Testis (tissue), 2 donors: ENCODE measurements at regions not wholly inside any gene's neighbourhood (a gene's known extent, or its start where the extent isn't known, plus 50 kb on each side); places are given as distances from the start of the nearest gene placed in this dataset.

Source experiments
- DNase-seq: peaks from one replicate; pipeline ENCODE4 v3.0.0-alpha.2; 2019
- H3K27ac ChIP-seq, 2 donors: fragments of 200-600 bp; sonication (generic); one replicate each; pipeline ENCODE4 v1.5.1; 2019
- H3K27me3 ChIP-seq: fragments of 200-600 bp; sonication (generic); one replicate; pipeline ENCODE4 v1.5.1; 2019
- H3K36me3 ChIP-seq: fragments of 200-600 bp; sonication (generic); one replicate; pipeline ENCODE4 v1.5.1; 2017; ENCODE audit warnings: low read depth; ENCODE audit errors: missing control alignments
- H3K4me1 ChIP-seq: fragments of 200-600 bp; sonication (generic); one replicate; pipeline ENCODE4 v1.5.1; 2019
- H3K4me3 ChIP-seq, 2 donors: fragments of 200-600 bp; sonication (generic); one replicate each; pipeline ENCODE4 v1.5.1; 2017 to 2019
- H3K9me3 ChIP-seq: fragments of 200-600 bp; sonication (generic); one replicate; pipeline ENCODE4 v1.5.1; 2017
- CTCF ChIP-seq, 3 experiments: fragments of 450-650 bp in 2 of 3; fragments of 200-600 bp in 1 of 3; sonication (generic) in 1 of 3; IDR thresholded peaks; one replicate each; pipeline ENCODE4 v1.5.1; 2016 to 2019; ENCODE audit warnings: antibody characterized with exemption in 3 of 3, mild to moderate bottlenecking in 2 of 3, moderate library complexity in 1 of 3
- POLR2A ChIP-seq: fragments of 450-650 bp; IDR thresholded peaks from one replicate; pipeline ENCODE4 v1.6.1; 2017; ENCODE audit warnings: antibody characterized with exemption, mild to moderate bottlenecking, moderate library complexity
- WGBS, 2 donors: methylation state at CpG; one replicate each; pipeline ENCODE4 v1.1.5; 2018; 5-methylcytosine and 5-hydroxymethylcytosine counted together
- intact Hi-C: fragments of 100-400 bp; cut with DNase I; formaldehyde crosslinking; loops from one replicate; pipeline ENCODE4 v1.15.1; 2023; ENCODE audit warnings: low total_unique reads

- no peaks in the 10 kb centered on the region for H3K9me3 ChIP-seq
- no peaks in the 10 kb centered on the region for H3K4me1 ChIP-seq
- WGBS, 2 donors, result 64 to 69% methylated on average over 6 of the region's 6 CpGs
- peak overlapping the region in 1 of 2 donors; percentile 22 for H3K27ac ChIP-seq
- intact Hi-C loops, result no loop called here
- H3K4me3 ChIP-seq, result no peak overlapping the region
- no peaks in the 10 kb centered on the region for H3K36me3 ChIP-seq
- DNase-seq, result no peak
- TF ChIP-seq CTCF (IDR thresholded peaks at IDR 0.05) (no peak), POLR2A (no peak)
- H3K27me3 ChIP-seq, result no peaks in the 10 kb centered on the region
Measured at GRCh38 chr14:81655423-81656314, 122.0 kb upstream of the SEL1L start.

GRCh38 chr14:81656811-81657210 lies 123.2 kb upstream of the SEL1L start:
- no peak for TF ChIP-seq POLR2A
- no peak for TF ChIP-seq CTCF (IDR thresholded peaks at IDR 0.05)
- intact Hi-C loops, result no loop called here
- Histone ChIP-seq H3K9me3 (no peaks in the 10 kb centered on the region), H3K4me1 (no peaks in the 10 kb centered on the region), H3K27me3 (no peaks in the 10 kb centered on the region), H3K4me3 (no peak overlapping the region), H3K36me3 (no peaks in the 10 kb centered on the region), H3K27ac (peak overlapping the region in 1 of 2 donors; percentile 22)
- no peak for DNase-seq
- WGBS, 2 donors, result 27 to 29% methylated on average over 4 of the region's 4 CpGs

DNA sequence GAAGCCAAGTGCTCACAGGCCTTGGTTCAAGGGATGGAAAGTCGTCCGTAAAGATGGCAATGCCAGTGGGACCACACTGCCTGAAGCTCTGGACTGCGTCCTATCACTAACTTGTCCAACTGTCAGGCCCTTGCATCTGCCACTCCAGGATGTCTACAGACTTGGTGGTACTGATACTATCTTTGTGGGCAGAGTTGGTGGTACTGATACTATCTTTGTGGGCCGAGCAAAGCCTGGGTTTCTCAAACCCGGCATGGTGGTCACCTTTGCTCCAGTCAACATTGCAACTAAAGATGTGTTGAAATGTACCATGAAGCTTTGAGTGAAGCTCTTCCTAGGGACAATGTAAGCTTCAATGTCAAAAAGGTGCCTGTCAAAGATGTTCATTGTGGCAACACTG lies 128.4 kb upstream of the SEL1L start:
- H3K4me3 ChIP-seq, result no peak overlapping the region
- no peak overlapping the region for H3K27ac ChIP-seq
- WGBS, 2 donors, result 72 to 79% methylated on average over 4 to 5 of the region's 5 CpGs
- intact Hi-C loops, result no loop called here
- H3K36me3 ChIP-seq, result no peaks in the 10 kb centered on the region
- no peaks in the 10 kb centered on the region for H3K27me3 ChIP-seq
- DNase-seq, result no peak
- H3K9me3 ChIP-seq, result no peaks in the 10 kb centered on the region
- TF ChIP-seq CTCF (IDR thresholded peaks at IDR 0.05) (no peak), POLR2A (no peak)
- no peaks in the 10 kb centered on the region for H3K4me1 ChIP-seq

- no peaks in the 10 kb centered on the region for H3K9me3 ChIP-seq
- H3K27me3 ChIP-seq, result no peaks in the 10 kb centered on the region
- intact Hi-C loops, result no loop called here
- DNase-seq, result no peak
- H3K27ac ChIP-seq, result no peak overlapping the region
- WGBS, 2 donors, result 37 to 63% methylated on average over 2 of the region's 2 CpGs
- H3K4me1 ChIP-seq, result no peaks in the 10 kb centered on the region
- H3K36me3 ChIP-seq, result no peaks in the 10 kb centered on the region
- TF ChIP-seq CTCF (IDR thresholded peaks at IDR 0.05) (no peak), POLR2A (no peak)
- H3K4me3 ChIP-seq, result no peak overlapping the region
Measured at GRCh38 chr14:81662570-81663197, 129.0 kb upstream of the SEL1L start.
